Uterus (tissue), 3 donors: ENCODE measurements at regions not wholly inside any gene's neighbourhood (a gene's known extent, or its start where the extent isn't known, plus 50 kb on each side); places are given as distances from the start of the nearest gene placed in this dataset.

Experiments
- DNase-seq, 2 donors: peaks; one replicate each; pipeline ENCODE4 v3.0.0-alpha.2; 2019 to 2020
- H3K27ac ChIP-seq, 2 donors: fragments of 200-600 bp; sonication (generic); 1 replicate in 1 of 2; 2 replicates in 1 of 2; pipeline ENCODE4 v1.5.1; 2016 to 2018
- H3K27me3 ChIP-seq, 2 donors: fragments of 200-600 bp; sonication (generic); one replicate each; pipeline ENCODE4 v1.5.1; 2018 to 2019; ENCODE audit warnings: control low read depth in 1 of 2
- H3K36me3 ChIP-seq, 2 donors: fragments of 200-600 bp; sonication (generic); one replicate each; pipeline ENCODE4 v1.5.1; 2019; ENCODE audit warnings: control low read depth in 1 of 2
- H3K4me1 ChIP-seq, 2 donors: fragments of 200-600 bp; sonication (generic); one replicate each; pipeline ENCODE4 v1.5.1; 2018 to 2019; ENCODE audit warnings: control low read depth in 1 of 2
- H3K4me3 ChIP-seq, 2 donors: fragments of 200-600 bp; sonication (generic); 1 replicate in 1 of 2; 2 replicates in 1 of 2; pipeline ENCODE4 v1.5.1; 2018 to 2019; ENCODE audit warnings: mild to moderate bottlenecking in 1 of 2
- H3K9me3 ChIP-seq, 2 donors: fragments of 200-600 bp; sonication (generic); one replicate each; pipeline ENCODE4 v1.5.1; 2019; ENCODE audit warnings: control low read depth in 1 of 2
- POLR2A ChIP-seq, 2 donors: fragments of 450-650 bp; IDR thresholded peaks; one replicate each; pipeline ENCODE4 v1.6.1; 2016; ENCODE audit warnings: antibody characterized with exemption in 2 of 2, mild to moderate bottlenecking in 1 of 2, moderate library complexity in 1 of 2
- intact Hi-C: fragments of 100-400 bp; cut with DNase I; formaldehyde crosslinking; loops from one replicate; pipeline ENCODE4 v1.15.1; 2023; ENCODE audit warnings: low total_unique reads
- TF ChIP-seq, protein P1 (sequence below), 4 experiments: fragments of 200-600 bp in 2 of 4; fragments of 450-650 bp in 2 of 4; sonication (generic) in 2 of 4; IDR thresholded peaks; one replicate each; pipeline ENCODE4 v1.5.1; 2016 to 2019; ENCODE audit warnings: antibody characterized with exemption in 4 of 4, mild to moderate bottlenecking in 2 of 4, moderate library complexity in 1 of 4
- donor health status: DM: yes; HTN: yes; CAD: no.

DNA sequence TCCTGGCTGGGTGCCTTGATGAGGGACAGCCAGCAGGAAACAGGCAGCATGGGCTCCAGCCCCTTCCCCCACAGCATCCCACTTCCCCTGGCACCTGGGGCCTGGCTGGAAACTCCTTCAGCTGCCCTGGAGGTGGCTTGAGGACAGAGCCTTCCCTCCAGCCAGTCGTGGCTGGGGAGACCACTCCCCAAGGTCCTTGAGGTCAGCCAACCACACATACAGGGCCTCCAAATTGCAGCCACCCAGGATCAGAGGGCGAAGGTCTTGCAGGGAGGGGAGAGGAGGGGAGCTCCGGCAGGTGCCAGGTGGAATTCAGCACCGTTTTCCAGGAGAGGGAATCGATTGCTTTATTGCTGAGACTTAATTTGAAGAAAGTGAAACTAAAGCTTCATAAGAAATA lies 280.4 kb downstream of the PBX3 start:
- no peak for TF ChIP-seq POLR2A (IDR thresholded peaks at IDR 0.05)
- TF ChIP-seq, protein P1, sequence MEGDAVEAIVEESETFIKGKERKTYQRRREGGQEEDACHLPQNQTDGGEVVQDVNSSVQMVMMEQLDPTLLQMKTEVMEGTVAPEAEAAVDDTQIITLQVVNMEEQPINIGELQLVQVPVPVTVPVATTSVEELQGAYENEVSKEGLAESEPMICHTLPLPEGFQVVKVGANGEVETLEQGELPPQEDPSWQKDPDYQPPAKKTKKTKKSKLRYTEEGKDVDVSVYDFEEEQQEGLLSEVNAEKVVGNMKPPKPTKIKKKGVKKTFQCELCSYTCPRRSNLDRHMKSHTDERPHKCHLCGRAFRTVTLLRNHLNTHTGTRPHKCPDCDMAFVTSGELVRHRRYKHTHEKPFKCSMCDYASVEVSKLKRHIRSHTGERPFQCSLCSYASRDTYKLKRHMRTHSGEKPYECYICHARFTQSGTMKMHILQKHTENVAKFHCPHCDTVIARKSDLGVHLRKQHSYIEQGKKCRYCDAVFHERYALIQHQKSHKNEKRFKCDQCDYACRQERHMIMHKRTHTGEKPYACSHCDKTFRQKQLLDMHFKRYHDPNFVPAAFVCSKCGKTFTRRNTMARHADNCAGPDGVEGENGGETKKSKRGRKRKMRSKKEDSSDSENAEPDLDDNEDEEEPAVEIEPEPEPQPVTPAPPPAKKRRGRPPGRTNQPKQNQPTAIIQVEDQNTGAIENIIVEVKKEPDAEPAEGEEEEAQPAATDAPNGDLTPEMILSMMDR (IDR thresholded peaks at IDR 0.05), result no peak
- H3K4me3 ChIP-seq, result no peak overlapping the region
- no peak for DNase-seq
- H3K36me3 ChIP-seq, result no peaks in the 10 kb centered on the region
- intact Hi-C loops, result no loop called here
- H3K27me3 ChIP-seq, result no peaks in the 10 kb centered on the region
- H3K9me3 ChIP-seq, result no peaks in the 10 kb centered on the region
- H3K27ac ChIP-seq, result no peak overlapping the region
- H3K4me1 ChIP-seq, result no peaks in the 10 kb centered on the region

DNA sequence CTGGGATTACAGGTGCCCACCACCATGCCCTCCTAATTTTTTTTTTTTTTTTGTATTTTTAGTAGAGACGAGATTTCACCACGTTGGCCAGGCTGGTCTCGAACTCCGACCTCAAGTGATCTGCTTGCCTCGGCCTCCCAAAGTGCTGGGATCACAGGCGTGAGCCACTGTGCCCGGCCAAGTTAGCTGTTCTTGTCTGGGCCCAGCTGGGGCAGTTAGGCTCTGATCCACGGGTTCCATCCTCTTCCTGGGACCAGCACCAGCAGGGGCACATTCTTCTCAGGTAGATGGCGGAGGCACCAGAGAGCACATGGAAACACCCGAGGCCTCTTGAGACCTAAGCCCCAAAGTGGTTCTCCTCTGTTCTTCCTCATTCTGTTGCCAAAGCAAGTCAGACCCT lies 281.6 kb downstream of the PBX3 start:
- Histone ChIP-seq H3K9me3 (no peaks in the 10 kb centered on the region), H3K27ac (no peak overlapping the region), H3K4me3 (no peak overlapping the region), H3K27me3 (no peaks in the 10 kb centered on the region), H3K4me1 (no peaks in the 10 kb centered on the region), H3K36me3 (no peaks in the 10 kb centered on the region)
- TF ChIP-seq, protein P1 (IDR thresholded peaks at IDR 0.05), result no peak
- no peak for TF ChIP-seq POLR2A (IDR thresholded peaks at IDR 0.05)
- DNase-seq, result no peak
- intact Hi-C loops, result no loop called here

DNA sequence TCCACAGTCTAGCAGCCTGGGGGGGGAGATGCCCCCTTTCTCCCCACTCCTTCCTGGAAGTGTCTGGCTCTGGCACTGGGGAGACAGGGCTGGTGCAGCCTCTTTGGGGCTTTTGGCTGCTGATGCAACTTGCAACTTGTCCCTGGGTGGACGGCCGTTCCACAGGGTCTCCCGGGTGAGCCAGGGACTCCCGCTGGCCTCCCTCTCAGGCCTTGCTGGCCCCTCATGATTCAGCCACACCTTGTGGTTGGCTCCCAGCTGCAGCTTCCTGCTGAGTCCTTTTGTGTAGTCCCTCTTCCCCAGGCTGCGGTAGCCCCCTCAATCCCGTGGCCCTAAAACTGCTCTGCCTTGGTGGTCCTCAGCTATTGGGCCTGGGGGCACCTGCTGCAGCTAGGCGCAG lies 283.5 kb downstream of the PBX3 start:
- no peak for TF ChIP-seq POLR2A (IDR thresholded peaks at IDR 0.05)
- TF ChIP-seq, protein P1 (IDR thresholded peaks at IDR 0.05), result no peak
- Histone ChIP-seq H3K4me3 (no peak overlapping the region), H3K27ac (no peak overlapping the region), H3K36me3 (no peaks in the 10 kb centered on the region), H3K9me3 (no peaks in the 10 kb centered on the region), H3K4me1 (no peaks in the 10 kb centered on the region), H3K27me3 (no peaks in the 10 kb centered on the region)
- intact Hi-C loops, result no loop called here
- DNase-seq, result no peak

DNA sequence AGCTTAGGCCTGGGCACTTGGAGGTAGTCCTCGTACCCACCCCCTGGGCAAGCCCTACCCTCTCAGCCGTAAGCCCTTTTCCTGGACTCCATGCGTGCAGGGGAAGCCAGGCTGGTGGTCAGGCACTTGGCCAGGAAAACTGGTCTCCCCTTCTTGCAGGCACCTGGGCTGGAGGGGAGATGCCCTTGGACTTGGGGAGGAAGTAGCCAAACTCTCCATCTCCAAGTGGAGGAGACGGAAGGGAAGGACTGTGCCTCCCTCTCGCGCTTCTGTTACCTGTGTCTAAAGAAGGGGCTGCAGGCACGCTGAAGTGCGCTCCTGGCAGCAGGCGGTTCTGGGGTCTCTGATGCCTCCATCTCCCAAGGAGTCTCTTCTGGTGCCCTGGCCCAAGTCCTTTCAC lies 283.9 kb downstream of the PBX3 start:
- no peaks in the 10 kb centered on the region for H3K4me1 ChIP-seq
- no peak for DNase-seq
- intact Hi-C loops, result no loop called here

DNA sequence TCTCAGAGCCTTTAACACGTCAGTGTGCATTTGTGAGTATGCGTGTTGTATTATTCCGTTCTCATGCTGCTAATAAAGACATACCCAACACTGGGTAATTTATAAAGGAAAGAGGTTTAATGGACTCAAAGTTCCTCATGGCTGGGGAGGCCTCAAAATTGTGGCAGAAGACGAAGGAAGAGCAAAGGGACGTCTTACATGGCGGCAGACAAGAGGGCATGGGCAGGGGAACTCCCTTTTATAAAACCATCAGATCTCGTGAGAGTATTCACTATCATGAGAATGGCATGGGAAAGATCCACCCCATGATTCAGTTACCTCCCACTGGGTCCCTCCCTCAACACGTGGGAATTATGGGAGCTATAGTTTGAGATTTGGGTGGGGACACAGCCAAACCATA lies 285.0 kb downstream of the PBX3 start:
- H3K4me1 ChIP-seq, result no peaks in the 10 kb centered on the region
- no peak overlapping the region for H3K4me3 ChIP-seq
- no peak overlapping the region for H3K27ac ChIP-seq
- no peak for TF ChIP-seq POLR2A (IDR thresholded peaks at IDR 0.05)
- TF ChIP-seq, protein P1 (IDR thresholded peaks at IDR 0.05), result no peak
- intact Hi-C loops, result no loop called here
- H3K9me3 ChIP-seq, result no peaks in the 10 kb centered on the region
- H3K36me3 ChIP-seq, result no peaks in the 10 kb centered on the region
- H3K27me3 ChIP-seq, result no peaks in the 10 kb centered on the region
- DNase-seq, result no peak

More for the DNA sequence above, 283.9 kb downstream of the PBX3 start:
- Histone ChIP-seq H3K4me3 (no peak overlapping the region), H3K9me3 (no peaks in the 10 kb centered on the region), H3K27ac (no peak overlapping the region), H3K36me3 (no peaks in the 10 kb centered on the region), H3K27me3 (no peaks in the 10 kb centered on the region)
- TF ChIP-seq, protein P1 (IDR thresholded peaks at IDR 0.05), result no peak
- no peak for TF ChIP-seq POLR2A (IDR thresholded peaks at IDR 0.05)
